GM21723 (cell line): ENCODE measurements at regions not wholly inside any gene's neighbourhood (a gene's known extent, or its start where the extent isn't known, plus 50 kb on each side); places are given as distances from the start of the nearest gene placed in this dataset.

Experiments
- ATAC-seq: cut with Tn5 transposase; IDR thresholded peaks from one replicate; pipeline ENCODE4 v1.9.1; 2021; ENCODE audit warnings: mild to moderate bottlenecking, moderate library complexity; ENCODE audit not compliant: unreplicated experiment

GRCh38 chr1:187078916-187079315 lies 250.2 kb downstream of the PLA2G4A start:
- no peak for ATAC-seq

GRCh38 chr1:187079330-187079729 lies 250.6 kb downstream of the PLA2G4A start:
- ATAC-seq: no peak

- no peak for ATAC-seq
Measured at GRCh38 chr1:187091666-187092065, 262.9 kb downstream of the PLA2G4A start.

GRCh38 chr1:187092104-187092503 lies 263.4 kb downstream of the PLA2G4A start:
- ATAC-seq: no peak

GRCh38 chr1:187096689-187097088 lies 267.9 kb downstream of the PLA2G4A start:
- ATAC-seq: no peak

- no peak for ATAC-seq
Measured at GRCh38 chr1:187110351-187110750, 281.6 kb downstream of the PLA2G4A start.

GRCh38 chr1:187114792-187115191 lies 286.0 kb downstream of the PLA2G4A start:
- no peak for ATAC-seq

- ATAC-seq: no peak
Measured at GRCh38 chr1:187121661-187122060, 292.9 kb downstream of the PLA2G4A start.

- ATAC-seq: no peak
Measured at GRCh38 chr1:187122566-187122965, 293.8 kb downstream of the PLA2G4A start.

GRCh38 chr1:187129132-187129531 lies 300.4 kb downstream of the PLA2G4A start:
- no peak for ATAC-seq

- no peak for ATAC-seq
Measured at GRCh38 chr1:187143783-187144182, 315.0 kb downstream of the PLA2G4A start.

GRCh38 chr1:187146388-187146787 lies 317.6 kb downstream of the PLA2G4A start:
- no peak for ATAC-seq

GRCh38 chr1:187151555-187151954 lies 322.8 kb downstream of the PLA2G4A start:
- no peak for ATAC-seq

GRCh38 chr1:187153047-187153446 lies 324.3 kb downstream of the PLA2G4A start:
- no peak for ATAC-seq

- no peak for ATAC-seq
Measured at GRCh38 chr1:187157115-187157514, 328.4 kb downstream of the PLA2G4A start.

GRCh38 chr1:187157552-187157951 lies 328.8 kb downstream of the PLA2G4A start:
- no peak for ATAC-seq

GRCh38 chr1:187167555-187167954 lies 338.8 kb downstream of the PLA2G4A start:
- no peak for ATAC-seq

- ATAC-seq: no peak
Measured at GRCh38 chr1:187168297-187168696, 339.5 kb downstream of the PLA2G4A start.

- ATAC-seq: no peak
Measured at GRCh38 chr1:187185389-187185788, 356.6 kb downstream of the PLA2G4A start.

- no peak for ATAC-seq
Measured at GRCh38 chr1:187197685-187198084, 368.9 kb downstream of the PLA2G4A start.

- no peak for ATAC-seq
Measured at GRCh38 chr1:187203257-187203656, 374.5 kb downstream of the PLA2G4A start.

- ATAC-seq: no peak
Measured at GRCh38 chr1:187212377-187212776, 383.6 kb downstream of the PLA2G4A start.

- no peak for ATAC-seq
Measured at GRCh38 chr1:187226396-187226795, 397.6 kb downstream of the PLA2G4A start.

- ATAC-seq: no peak
Measured at GRCh38 chr1:187228790-187229189, 400.0 kb downstream of the PLA2G4A start.
